Breast epithelium (tissue), 4 donors: ENCODE measurements at regions not wholly inside any gene's neighbourhood (a gene's known extent, or its start where the extent isn't known, plus 50 kb on each side); places are given as distances from the start of the nearest gene placed in this dataset.

ENCODE experiments used
- DNase-seq, 2 donors: peaks; one replicate each; pipeline ENCODE4 v3.0.0-alpha.2; 2019; ENCODE audit warnings: low spot score in 2 of 2
- H3K27ac ChIP-seq, 2 donors: fragments of 200-600 bp; sonication (generic) in 1 of 2; one replicate each; pipeline ENCODE4 v1.5.1; 2016 to 2019; ENCODE audit warnings: mild to moderate bottlenecking in 1 of 2
- H3K27me3 ChIP-seq, 2 donors: fragments of 200-600 bp; sonication (generic) in 1 of 2; one replicate each; pipeline versions ENCODE4 v1.5.1 to v1.6.0; 2017 to 2019; ENCODE audit warnings: control low read depth in 1 of 2, mild to moderate bottlenecking in 1 of 2
- H3K36me3 ChIP-seq: fragments of 200-600 bp; one replicate; pipeline ENCODE4 v1.5.1; 2019
- H3K4me1 ChIP-seq, 2 donors: fragments of 200-600 bp; sonication (generic); one replicate each; pipeline ENCODE4 v1.5.1; 2016 to 2019; ENCODE audit warnings: control low read depth in 1 of 2
- H3K4me3 ChIP-seq, 3 donors: fragments of 200-600 bp; sonication (generic); 1 replicate in 2 of 3; 2 replicates in 1 of 3; pipeline ENCODE4 v1.5.1; 2016 to 2019; ENCODE audit warnings: mild to moderate bottlenecking in 3 of 3, moderate library complexity in 2 of 3
- H3K9me3 ChIP-seq, 2 donors: fragments of 200-600 bp; sonication (generic) in 1 of 2; one replicate each; pipeline ENCODE4 v1.5.1; 2016 to 2019; ENCODE audit warnings: control low read depth in 1 of 2
- CTCF ChIP-seq, 3 donors: fragments of 450-650 bp; IDR thresholded peaks; one replicate each; pipeline ENCODE4 v1.5.1; 2016 to 2017; ENCODE audit warnings: antibody characterized with exemption in 3 of 3, mild to moderate bottlenecking in 3 of 3, moderate library complexity in 3 of 3
- POLR2A ChIP-seq: fragments of 450-650 bp; IDR thresholded peaks from one replicate; pipeline ENCODE4 v1.6.1; 2016; ENCODE audit warnings: antibody characterized with exemption, mild to moderate bottlenecking, moderate library complexity
- POLR2AphosphoS5 ChIP-seq, 3 donors: sonication (generic); formaldehyde crosslinking; IDR thresholded peaks; one replicate each; pipeline ENCODE4 v1.6.1; 2017; ENCODE audit warnings: antibody characterized with exemption in 3 of 3
- intact Hi-C: fragments of 100-400 bp; cut with DNase I; formaldehyde crosslinking; loops from one replicate; pipeline ENCODE4 v1.15.1; 2023; ENCODE audit warnings: low total_unique reads

GRCh38 chr1:189970331-189971230 is 507.1 kb downstream of the BRINP3 start:
- peaks cover 0 to 8% of the 10 kb centered on the region in 2 donors for H3K9me3 ChIP-seq
- H3K27ac ChIP-seq: no peak overlapping the region
- H3K4me3 ChIP-seq: no peak overlapping the region
- no peak for DNase-seq
- TF ChIP-seq CTCF (IDR thresholded peaks at IDR 0.05): no peak
- TF ChIP-seq POLR2AphosphoS5 (IDR thresholded peaks at IDR 0.05): no peak
- TF ChIP-seq POLR2A: no peak
- no peaks in the 10 kb centered on the region for H3K36me3 ChIP-seq
- no peaks in the 10 kb centered on the region for H3K27me3 ChIP-seq
- intact Hi-C loops: no loop called here
- no peaks in the 10 kb centered on the region for H3K4me1 ChIP-seq

- H3K36me3 ChIP-seq: no peaks in the 10 kb centered on the region
- no peak for DNase-seq
- intact Hi-C loops: no loop called here
- H3K27ac ChIP-seq: no peak overlapping the region
- no peak overlapping the region for H3K4me3 ChIP-seq
- TF ChIP-seq POLR2A (no peak), POLR2AphosphoS5 (IDR thresholded peaks at IDR 0.05) (no peak), CTCF (IDR thresholded peaks at IDR 0.05) (no peak)
- H3K27me3 ChIP-seq: no peaks in the 10 kb centered on the region
- peaks cover 0 to 15% of the 10 kb centered on the region in 2 donors for H3K9me3 ChIP-seq
- no peaks in the 10 kb centered on the region for H3K4me1 ChIP-seq
These were observed 506.0 kb downstream of the BRINP3 start for GRCh38 chr1:189971656-189972055.

GRCh38 chr1:189977184-189977583 is 500.5 kb downstream of the BRINP3 start:
- Histone ChIP-seq H3K4me3 (no peak overlapping the region), H3K9me3 (peaks cover 10 to 27% of the 10 kb centered on the region in 2 donors), H3K27me3 (no peaks in the 10 kb centered on the region), H3K4me1 (no peaks in the 10 kb centered on the region), H3K36me3 (no peaks in the 10 kb centered on the region), H3K27ac (no peak overlapping the region)
- no peak for TF ChIP-seq POLR2AphosphoS5 (IDR thresholded peaks at IDR 0.05)
- no peak for TF ChIP-seq CTCF (IDR thresholded peaks at IDR 0.05)
- TF ChIP-seq POLR2A: no peak
- intact Hi-C loops: no loop called here
- DNase-seq: no peak

GRCh38 chr1:189983166-189983890 is 494.3 kb downstream of the BRINP3 start:
- intact Hi-C loops: no loop called here
- H3K27ac ChIP-seq: no peak overlapping the region
- H3K36me3 ChIP-seq: no peaks in the 10 kb centered on the region
- DNase-seq: no peak
- no peaks in the 10 kb centered on the region for H3K9me3 ChIP-seq
- no peaks in the 10 kb centered on the region for H3K4me1 ChIP-seq
- H3K4me3 ChIP-seq: no peak overlapping the region
- H3K27me3 ChIP-seq: no peaks in the 10 kb centered on the region
- TF ChIP-seq POLR2A: no peak
- no peak for TF ChIP-seq CTCF (IDR thresholded peaks at IDR 0.05)
- no peak for TF ChIP-seq POLR2AphosphoS5 (IDR thresholded peaks at IDR 0.05)

GRCh38 chr1:189986516-189986915 is 491.1 kb downstream of the BRINP3 start:
- H3K27ac ChIP-seq: no peak overlapping the region
- DNase-seq: no peak
- H3K9me3 ChIP-seq: no peaks in the 10 kb centered on the region
- H3K27me3 ChIP-seq: no peaks in the 10 kb centered on the region
- TF ChIP-seq CTCF (IDR thresholded peaks at IDR 0.05) (no peak), POLR2AphosphoS5 (IDR thresholded peaks at IDR 0.05) (no peak), POLR2A (no peak)
- H3K4me1 ChIP-seq: no peaks in the 10 kb centered on the region
- intact Hi-C loops: no loop called here
- no peak overlapping the region for H3K4me3 ChIP-seq
- no peaks in the 10 kb centered on the region for H3K36me3 ChIP-seq
